ENCODE measurements at regions not wholly inside any gene's neighbourhood (a gene's known extent, or its start where the extent isn't known, plus 50 kb on each side); places are given as distances from the start of the nearest gene placed in this dataset.

DNA sequence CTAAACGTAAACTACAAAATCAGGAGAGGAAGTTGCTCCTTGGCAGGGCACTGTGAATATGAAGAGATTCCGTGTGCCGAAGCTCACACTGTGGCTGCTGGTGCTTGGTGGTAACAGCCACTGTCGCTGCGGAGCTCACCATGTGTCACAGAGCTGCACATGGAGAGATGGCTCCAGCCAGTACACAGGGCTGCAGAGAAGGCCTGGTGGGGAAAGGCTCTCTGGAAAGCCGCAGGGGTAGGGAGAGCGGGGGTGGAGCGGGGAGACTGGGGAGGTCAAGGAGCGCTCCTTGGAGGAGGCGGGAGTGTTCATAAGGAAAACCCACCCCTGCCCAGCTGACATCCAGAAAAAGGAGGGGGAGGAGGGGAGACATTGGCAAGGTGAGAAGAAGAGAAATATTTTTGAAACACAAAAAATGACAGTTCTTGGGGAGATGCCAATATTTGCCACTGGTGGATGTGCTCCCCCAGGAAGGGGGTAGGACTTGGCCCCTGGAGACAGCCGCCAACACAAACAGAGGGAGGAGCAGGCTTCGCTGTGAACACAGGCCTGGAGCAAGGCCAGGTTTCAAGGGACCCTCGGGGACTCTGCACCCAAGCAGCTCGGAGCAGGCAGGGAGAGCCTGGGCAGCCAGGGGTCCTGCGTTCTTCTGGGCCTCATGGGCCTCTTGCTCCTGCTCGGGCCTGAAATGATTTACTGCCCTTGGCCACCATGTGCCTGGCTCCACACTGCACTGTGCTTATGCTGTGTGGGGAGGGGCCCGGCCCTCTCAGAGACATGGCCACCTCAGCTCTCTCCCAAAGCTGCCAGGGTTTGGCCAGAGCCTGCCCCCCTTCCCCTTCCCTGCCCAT, 102.6 kb upstream of the GLI2 start (continued):
- TF ChIP-seq NCOA1 (CRISPR knock-in tag; IDR thresholded peaks at IDR 0.05) (no peak), ZNF260 (CRISPR knock-in tag; IDR thresholded peaks at IDR 0.05; ENCODE audit: borderline replicate concordance, low read depth) (no peak), TCF12 (IDR thresholded peaks at IDR 0.05) (no peak), TCF12 (CRISPR knock-in tag; IDR thresholded peaks at IDR 0.05) (no peak), FOXC1 (CRISPR knock-in tag; IDR thresholded peaks at IDR 0.05; ENCODE audit: borderline replicate concordance) (no peak), NFYC (CRISPR knock-in tag; IDR thresholded peaks at IDR 0.05) (no peak), ZBTB1 (CRISPR knock-in tag; IDR thresholded peaks at IDR 0.05; ENCODE audit: borderline replicate concordance) (no peak), CENPX (CRISPR knock-in tag; IDR thresholded peaks at IDR 0.05) (no peak), ZSCAN25 (CRISPR knock-in tag; IDR thresholded peaks at IDR 0.05) (no peak), SOX13 (IDR thresholded peaks at IDR 0.05) (no peak), SOX13 (CRISPR knock-in tag; conservative IDR thresholded peaks at IDR 0.05 in 1 of 2, IDR thresholded peaks at IDR 0.05 in 1 of 2) (peak in 1 of 2 experiments; percentile 46; a peak in 2 of 4 replicates), ZNF569 (CRISPR knock-in tag; IDR thresholded peaks at IDR 0.05; ENCODE audit: borderline replicate concordance) (no peak), ZNF619 (CRISPR knock-in tag; IDR thresholded peaks at IDR 0.05) (no peak), SNAPC4 (CRISPR knock-in tag; IDR thresholded peaks at IDR 0.05) (no peak), BHLHE40 (IDR thresholded peaks at IDR 0.05; ENCODE audit: low read length) (no peak), SMAD3 (CRISPR knock-in tag; IDR thresholded peaks at IDR 0.05) (no peak), NFE2L1 (CRISPR knock-in tag; IDR thresholded peaks at IDR 0.05; ENCODE audit: borderline replicate concordance) (no peak), KLF12 (CRISPR knock-in tag; IDR thresholded peaks at IDR 0.05; ENCODE audit: borderline replicate concordance) (no peak), BORCS8-MEF2B (CRISPR knock-in tag; IDR thresholded peaks at IDR 0.05) (no peak)
- TF ChIP-seq, protein P1, sequence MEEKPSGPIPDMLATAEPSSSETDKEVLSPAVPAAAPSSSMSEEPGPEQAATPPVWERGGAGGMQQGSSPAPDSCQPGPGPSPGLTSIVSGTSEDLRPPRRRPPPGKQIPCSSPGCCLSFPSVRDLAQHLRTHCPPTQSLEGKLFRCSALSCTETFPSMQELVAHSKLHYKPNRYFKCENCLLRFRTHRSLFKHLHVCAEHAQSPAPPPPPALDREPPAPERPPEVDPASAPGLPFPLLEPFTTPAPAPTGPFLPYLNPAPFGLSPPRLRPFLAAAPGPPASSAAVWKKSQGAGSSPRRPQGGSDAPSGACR (CRISPR knock-in tag; IDR thresholded peaks at IDR 0.05) = no peak
- TF ChIP-seq, protein P2, sequence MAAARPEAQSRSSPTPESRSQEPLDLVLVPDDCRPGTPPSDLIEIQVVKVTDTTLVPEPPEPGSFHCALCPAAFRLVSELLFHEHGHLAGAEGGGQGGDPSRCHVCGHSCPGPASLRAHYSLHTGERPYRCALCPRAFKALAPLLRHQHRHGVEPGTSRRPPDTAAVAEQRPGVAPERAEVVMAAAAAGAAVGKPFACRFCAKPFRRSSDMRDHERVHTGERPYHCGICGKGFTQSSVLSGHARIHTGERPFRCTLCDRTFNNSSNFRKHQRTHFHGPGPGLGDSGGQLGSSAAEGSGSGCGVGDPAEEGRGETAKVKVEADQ (CRISPR knock-in tag; IDR thresholded peaks at IDR 0.05; ENCODE audit: borderline replicate concordance) = no peak
- TF ChIP-seq, protein P3, sequence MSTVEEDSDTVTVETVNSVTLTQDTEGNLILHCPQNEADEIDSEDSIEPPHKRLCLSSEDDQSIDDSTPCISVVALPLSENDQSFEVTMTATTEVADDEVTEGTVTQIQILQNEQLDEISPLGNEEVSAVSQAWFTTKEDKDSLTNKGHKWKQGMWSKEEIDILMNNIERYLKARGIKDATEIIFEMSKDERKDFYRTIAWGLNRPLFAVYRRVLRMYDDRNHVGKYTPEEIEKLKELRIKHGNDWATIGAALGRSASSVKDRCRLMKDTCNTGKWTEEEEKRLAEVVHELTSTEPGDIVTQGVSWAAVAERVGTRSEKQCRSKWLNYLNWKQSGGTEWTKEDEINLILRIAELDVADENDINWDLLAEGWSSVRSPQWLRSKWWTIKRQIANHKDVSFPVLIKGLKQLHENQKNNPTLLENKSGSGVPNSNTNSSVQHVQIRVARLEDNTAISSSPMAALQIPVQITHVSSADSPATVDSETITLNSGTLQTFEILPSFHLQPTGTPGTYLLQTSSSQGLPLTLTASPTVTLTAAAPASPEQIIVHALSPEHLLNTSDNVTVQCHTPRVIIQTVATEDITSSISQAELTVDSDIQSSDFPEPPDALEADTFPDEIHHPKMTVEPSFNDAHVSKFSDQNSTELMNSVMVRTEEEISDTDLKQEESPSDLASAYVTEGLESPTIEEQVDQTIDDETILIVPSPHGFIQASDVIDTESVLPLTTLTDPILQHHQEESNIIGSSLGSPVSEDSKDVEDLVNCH (CRISPR knock-in tag; IDR thresholded peaks at IDR 0.05) = no peak
